OCI-LY1 (cell line): ENCODE measurements at regions not wholly inside any gene's neighbourhood (a gene's known extent, or its start where the extent isn't known, plus 50 kb on each side); places are given as distances from the start of the nearest gene placed in this dataset.
"Not testable (repeated sequence)": the region's sequence is repeated elsewhere in the genome, so short reads cannot be mapped to it uniquely, and the experiment has no call there.

Experiments used
- H2AFZ ChIP-seq: fragments of 200-600 bp; sonication (generic), shearing (Covaris generic); 2 replicates; pipeline ENCODE4 v1.6.0; 2014; ENCODE audit warnings: antibody characterized with exemption, mild to moderate bottlenecking, low read length
- H3F3A ChIP-seq: fragments of 200-600 bp; sonication (generic), shearing (Covaris generic); 2 replicates; pipeline ENCODE4 v1.6.0; 2014; ENCODE audit warnings: mild to moderate bottlenecking, antibody characterized with exemption, low read length, moderate library complexity; ENCODE audit not compliant: insufficient read depth
- H3K27ac ChIP-seq: fragments of 200-600 bp; sonication (generic); 2 replicates; pipeline ENCODE4 v1.5.1; 2014; ENCODE audit warnings: low read length, mixed run types, mild to moderate bottlenecking, low read depth; ENCODE audit not compliant: poor library complexity, severe bottlenecking
- H3K27me3 ChIP-seq: fragments of 200-600 bp; sonication (generic); 2 replicates; pipeline ENCODE4 v1.6.0; 2014; ENCODE audit warnings: antibody characterized with exemption, mild to moderate bottlenecking, low read length, moderate library complexity; ENCODE audit not compliant: insufficient read depth
- H3K36me3 ChIP-seq: fragments of 200-600 bp; sonication (generic); 2 replicates; pipeline ENCODE4 v1.6.1; 2014; ENCODE audit warnings: mild to moderate bottlenecking, antibody characterized with exemption, low read length, moderate library complexity, mixed read lengths; ENCODE audit not compliant: insufficient read depth
- H3K4me1 ChIP-seq: fragments of 200-600 bp; sonication (generic); 2 replicates; pipeline ENCODE4 v1.5.1; 2014; ENCODE audit warnings: mild to moderate bottlenecking, low read length, moderate library complexity; ENCODE audit not compliant: insufficient read depth, severe bottlenecking
- H3K4me2 ChIP-seq: fragments of 200-600 bp; sonication (generic), shearing (Covaris generic); 2 replicates; pipeline ENCODE4 v1.6.1; 2014; ENCODE audit warnings: low read length
- H3K4me3 ChIP-seq: fragments of 200-600 bp; sonication (generic); 2 replicates; pipeline ENCODE4 v1.5.1; 2014; ENCODE audit warnings: low read length, low read depth, mild to moderate bottlenecking, mixed read lengths; ENCODE audit not compliant: poor library complexity, severe bottlenecking
- H3K79me2 ChIP-seq: fragments of 200-600 bp; shearing (Covaris generic); 2 replicates; pipeline ENCODE4 v1.6.1; 2016; ENCODE audit warnings: mixed run types, low read length, mixed read lengths; ENCODE audit not compliant: insufficient read depth
- H3K9ac ChIP-seq: fragments of 200-600 bp; sonication (generic), shearing (Covaris generic); 2 replicates; pipeline ENCODE4 v1.6.1; 2014; ENCODE audit warnings: mild to moderate bottlenecking, low read length, mixed read lengths
- H3K9me2 ChIP-seq: fragments of 200-600 bp; sonication (generic), shearing (Covaris generic); 2 replicates; pipeline ENCODE4 v1.6.1; 2014; ENCODE audit warnings: low read depth, mild to moderate bottlenecking, low read length, mixed read lengths
- H3K9me3 ChIP-seq: fragments of 200-600 bp; shearing (Covaris generic); 2 replicates; pipeline ENCODE4 v1.6.1; 2014; ENCODE audit warnings: low read length, mixed read lengths
- H4K20me1 ChIP-seq: fragments of 200-600 bp; sonication (generic), shearing (Covaris generic); 2 replicates; pipeline ENCODE4 v1.6.0; 2016; ENCODE audit warnings: mild to moderate bottlenecking, low read length; ENCODE audit not compliant: insufficient read depth
- EZH2 ChIP-seq: fragments of 200-600 bp; sonication (generic), shearing (Covaris generic); IDR thresholded peaks from 2 replicates; pipeline ENCODE4 v1.8.0; 2017; ENCODE audit warnings: borderline replicate concordance, mixed run types, mild to moderate bottlenecking, antibody characterized with exemption, low read length, moderate library complexity, mixed read lengths
- TF ChIP-seq, protein P1 (sequence below): fragments of 200-600 bp; sonication (generic), shearing (Covaris generic); IDR thresholded peaks from 2 replicates; pipeline ENCODE4 v1.5.1; 2017; ENCODE audit warnings: mild to moderate bottlenecking, antibody characterized with exemption, low read length, moderate library complexity, mixed read lengths

DNA sequence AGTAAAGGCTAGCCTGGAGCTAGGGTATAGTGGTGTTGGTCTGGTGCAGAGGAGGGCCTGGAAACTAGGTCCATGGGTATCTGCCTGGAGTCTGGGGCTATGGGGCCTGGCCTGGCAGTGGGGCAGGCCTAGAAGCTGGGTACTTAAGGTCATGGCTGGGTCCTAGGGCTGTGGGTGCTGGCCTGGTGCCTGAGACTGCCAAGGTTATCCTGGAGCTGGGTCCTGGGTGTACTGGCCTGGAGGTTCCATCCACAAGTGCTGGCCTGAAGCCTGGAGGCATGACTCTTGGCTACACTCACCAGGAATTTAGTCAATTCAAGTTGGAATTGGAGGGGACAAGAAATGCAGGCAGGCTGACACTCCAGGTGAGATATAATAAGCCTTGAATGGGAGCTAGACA, 108.4 kb upstream of the ZCCHC13 start:
- TF ChIP-seq, protein P1, sequence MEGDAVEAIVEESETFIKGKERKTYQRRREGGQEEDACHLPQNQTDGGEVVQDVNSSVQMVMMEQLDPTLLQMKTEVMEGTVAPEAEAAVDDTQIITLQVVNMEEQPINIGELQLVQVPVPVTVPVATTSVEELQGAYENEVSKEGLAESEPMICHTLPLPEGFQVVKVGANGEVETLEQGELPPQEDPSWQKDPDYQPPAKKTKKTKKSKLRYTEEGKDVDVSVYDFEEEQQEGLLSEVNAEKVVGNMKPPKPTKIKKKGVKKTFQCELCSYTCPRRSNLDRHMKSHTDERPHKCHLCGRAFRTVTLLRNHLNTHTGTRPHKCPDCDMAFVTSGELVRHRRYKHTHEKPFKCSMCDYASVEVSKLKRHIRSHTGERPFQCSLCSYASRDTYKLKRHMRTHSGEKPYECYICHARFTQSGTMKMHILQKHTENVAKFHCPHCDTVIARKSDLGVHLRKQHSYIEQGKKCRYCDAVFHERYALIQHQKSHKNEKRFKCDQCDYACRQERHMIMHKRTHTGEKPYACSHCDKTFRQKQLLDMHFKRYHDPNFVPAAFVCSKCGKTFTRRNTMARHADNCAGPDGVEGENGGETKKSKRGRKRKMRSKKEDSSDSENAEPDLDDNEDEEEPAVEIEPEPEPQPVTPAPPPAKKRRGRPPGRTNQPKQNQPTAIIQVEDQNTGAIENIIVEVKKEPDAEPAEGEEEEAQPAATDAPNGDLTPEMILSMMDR, result no peak
- TF ChIP-seq EZH2, result no peak
- Histone ChIP-seq H3K9ac (no peak overlapping the region), H2AFZ (no peak overlapping the region), H3K4me2 (no peak overlapping the region), H3K4me3 (no peak overlapping the region), H3K4me1 (no peaks in the 10 kb centered on the region), H3K27me3 (no peaks in the 10 kb centered on the region), H3K79me2 (no peaks in the 10 kb centered on the region), H3K9me3 (no peaks in the 10 kb centered on the region), H4K20me1 (no peaks in the 10 kb centered on the region), H3K9me2 (no peaks in the 10 kb centered on the region), H3K27ac (no peak overlapping the region), H3F3A (no peaks in the 10 kb centered on the region), H3K36me3 (no peaks in the 10 kb centered on the region)

DNA sequence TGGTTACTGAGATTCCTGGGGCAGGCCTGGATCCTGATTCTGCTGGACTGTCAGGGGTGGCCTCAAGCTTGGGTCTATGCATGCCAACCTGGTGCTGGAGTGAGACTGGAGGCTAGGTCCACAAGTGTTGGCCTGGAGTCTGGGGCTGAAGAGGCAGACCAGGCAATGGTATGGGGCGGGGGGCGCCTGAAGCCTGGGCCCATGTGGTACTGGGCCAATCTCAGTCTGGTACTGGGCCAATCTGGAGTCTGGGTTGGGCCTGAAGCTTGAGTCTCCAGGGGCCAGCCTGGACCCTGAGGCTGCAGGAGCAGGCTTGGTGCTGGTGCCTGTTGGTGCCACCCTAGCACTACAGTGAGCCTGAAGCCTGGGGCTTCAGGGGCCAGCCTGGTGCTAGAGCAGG, 108.9 kb upstream of the ZCCHC13 start:
- Histone ChIP-seq H3K9me3 (no peaks in the 10 kb centered on the region), H3K4me3 (no peak overlapping the region), H4K20me1 (no peaks in the 10 kb centered on the region), H3K36me3 (no peaks in the 10 kb centered on the region), H3K27ac (no peak overlapping the region), H3K9ac (no peak overlapping the region), H3K4me1 (no peaks in the 10 kb centered on the region), H3K27me3 (no peaks in the 10 kb centered on the region), H3F3A (no peaks in the 10 kb centered on the region), H2AFZ (no peak overlapping the region), H3K4me2 (no peak overlapping the region), H3K79me2 (no peaks in the 10 kb centered on the region), H3K9me2 (no peaks in the 10 kb centered on the region)
- no peak for TF ChIP-seq EZH2
- TF ChIP-seq, protein P1, result no peak

DNA sequence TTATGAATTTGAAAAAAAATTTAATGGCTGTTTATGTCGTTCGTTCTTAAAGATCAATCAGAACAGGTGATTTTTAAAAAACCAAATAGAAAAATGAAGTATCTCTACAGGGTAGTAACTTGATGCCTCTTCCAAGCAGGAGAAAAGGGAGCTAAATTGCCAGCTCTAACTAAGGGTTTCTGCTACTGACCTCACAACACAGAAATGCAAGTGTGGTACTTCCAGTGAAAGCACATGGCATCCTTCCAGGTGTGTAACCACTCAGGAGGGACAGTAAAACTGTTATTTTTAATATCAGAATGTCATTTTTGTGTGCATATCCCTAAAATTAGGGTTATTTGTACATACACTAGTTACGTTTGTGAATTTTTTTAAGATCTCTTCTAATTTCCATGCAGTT, 116.8 kb upstream of the ZCCHC13 start:
- Histone ChIP-seq H3K27me3 (no peaks in the 10 kb centered on the region), H3K9me3 (no peaks in the 10 kb centered on the region), H3K27ac (no peak overlapping the region), H3K9me2 (no peaks in the 10 kb centered on the region), H4K20me1 (no peaks in the 10 kb centered on the region), H3K4me3 (no peak overlapping the region), H3F3A (no peaks in the 10 kb centered on the region), H3K36me3 (no peaks in the 10 kb centered on the region), H3K79me2 (no peaks in the 10 kb centered on the region), H2AFZ (no peak overlapping the region), H3K9ac (no peak overlapping the region), H3K4me2 (no peak overlapping the region), H3K4me1 (no peaks in the 10 kb centered on the region)
- TF ChIP-seq EZH2, result no peak
- TF ChIP-seq, protein P1, result no peak

DNA sequence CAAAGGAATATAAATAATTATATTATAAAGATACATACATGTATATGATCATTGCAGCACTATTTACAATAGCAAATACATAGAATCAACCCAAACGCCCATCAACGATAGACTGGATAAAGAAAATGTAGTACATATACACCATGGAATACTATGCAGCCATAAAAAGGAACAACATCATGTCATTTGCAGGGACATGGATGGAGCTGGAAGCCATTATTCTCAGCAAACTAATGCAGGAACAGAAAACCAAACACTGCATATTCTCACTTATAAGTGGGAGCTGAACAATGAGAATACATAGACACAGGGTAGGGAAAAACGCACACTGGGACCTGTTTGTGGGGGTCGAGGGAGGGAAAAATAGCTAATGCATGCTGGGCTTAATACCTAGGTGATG, 120.9 kb upstream of the ZCCHC13 start:
- H2AFZ ChIP-seq, H3K27ac ChIP-seq, H3K36me3 ChIP-seq, H4K20me1 ChIP-seq, H3K9me3 ChIP-seq, H3F3A ChIP-seq, H3K4me2 ChIP-seq, H3K4me1 ChIP-seq, H3K79me2 ChIP-seq, H3K4me3 ChIP-seq, H3K9ac ChIP-seq, H3K27me3 ChIP-seq, H3K9me2 ChIP-seq: not testable (repeated sequence)

DNA sequence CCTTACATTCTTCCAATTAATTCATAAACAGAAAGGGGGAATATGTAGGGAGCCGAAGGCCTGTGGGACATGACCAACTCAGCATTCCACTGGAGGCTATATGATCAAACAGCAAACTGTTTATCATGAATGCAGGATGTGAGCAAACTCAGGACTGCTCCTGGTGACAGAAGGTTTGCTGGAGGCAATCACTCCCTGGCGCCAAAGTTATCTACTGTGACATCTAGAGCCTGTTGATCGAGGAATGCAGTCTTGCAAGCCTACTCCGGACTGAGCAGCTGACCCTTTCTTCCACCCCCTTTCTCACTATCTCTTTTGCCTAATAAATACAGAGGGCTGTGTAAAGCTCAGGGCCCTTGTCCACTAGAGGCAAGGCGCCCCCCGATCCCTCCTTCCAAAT, 122.0 kb upstream of the ZCCHC13 start:
- H3K4me3 ChIP-seq, H4K20me1 ChIP-seq, H3K4me1 ChIP-seq, H3K27ac ChIP-seq, H3F3A ChIP-seq, H3K79me2 ChIP-seq, H3K27me3 ChIP-seq, H3K36me3 ChIP-seq, H3K9ac ChIP-seq, H3K4me2 ChIP-seq, H3K9me2 ChIP-seq, H2AFZ ChIP-seq, H3K9me3 ChIP-seq: not testable (repeated sequence)
